ENCODE measurements at regions not wholly inside any gene's neighbourhood (a gene's known extent, or its start where the extent isn't known, plus 50 kb on each side); places are given as distances from the start of the nearest gene placed in this dataset.

GRCh38 chr5:88396751-88397281 is 128.2 kb upstream of the TMEM161B start:
- DNase-seq (ENCODE audit: low spot score) (no peak), ATAC-seq (ENCODE audit: low read depth) (no peak)
- H3K27me3 ChIP-seq (ENCODE audit: insufficient read depth, poor library complexity, severe bottlenecking), result peaks cover 3% of the 10 kb centered on the region
- no peaks in the 10 kb centered on the region for H3K4me1 ChIP-seq (ENCODE audit: insufficient read depth, poor library complexity, severe bottlenecking)
- no peak overlapping the region for H3K4me3 ChIP-seq (ENCODE audit: severe bottlenecking)
- TF ChIP-seq, protein P1, sequence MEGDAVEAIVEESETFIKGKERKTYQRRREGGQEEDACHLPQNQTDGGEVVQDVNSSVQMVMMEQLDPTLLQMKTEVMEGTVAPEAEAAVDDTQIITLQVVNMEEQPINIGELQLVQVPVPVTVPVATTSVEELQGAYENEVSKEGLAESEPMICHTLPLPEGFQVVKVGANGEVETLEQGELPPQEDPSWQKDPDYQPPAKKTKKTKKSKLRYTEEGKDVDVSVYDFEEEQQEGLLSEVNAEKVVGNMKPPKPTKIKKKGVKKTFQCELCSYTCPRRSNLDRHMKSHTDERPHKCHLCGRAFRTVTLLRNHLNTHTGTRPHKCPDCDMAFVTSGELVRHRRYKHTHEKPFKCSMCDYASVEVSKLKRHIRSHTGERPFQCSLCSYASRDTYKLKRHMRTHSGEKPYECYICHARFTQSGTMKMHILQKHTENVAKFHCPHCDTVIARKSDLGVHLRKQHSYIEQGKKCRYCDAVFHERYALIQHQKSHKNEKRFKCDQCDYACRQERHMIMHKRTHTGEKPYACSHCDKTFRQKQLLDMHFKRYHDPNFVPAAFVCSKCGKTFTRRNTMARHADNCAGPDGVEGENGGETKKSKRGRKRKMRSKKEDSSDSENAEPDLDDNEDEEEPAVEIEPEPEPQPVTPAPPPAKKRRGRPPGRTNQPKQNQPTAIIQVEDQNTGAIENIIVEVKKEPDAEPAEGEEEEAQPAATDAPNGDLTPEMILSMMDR (IDR thresholded peaks at IDR 0.05; ENCODE audit: poor library complexity, severe bottlenecking), result no peak
- H3K9me3 ChIP-seq (ENCODE audit: severe bottlenecking), result no peaks in the 10 kb centered on the region
- H3K27ac ChIP-seq (ENCODE audit: poor library complexity, severe bottlenecking), result no peak overlapping the region
- H3K36me3 ChIP-seq (ENCODE audit: low read depth), result no peaks in the 10 kb centered on the region

DNA sequence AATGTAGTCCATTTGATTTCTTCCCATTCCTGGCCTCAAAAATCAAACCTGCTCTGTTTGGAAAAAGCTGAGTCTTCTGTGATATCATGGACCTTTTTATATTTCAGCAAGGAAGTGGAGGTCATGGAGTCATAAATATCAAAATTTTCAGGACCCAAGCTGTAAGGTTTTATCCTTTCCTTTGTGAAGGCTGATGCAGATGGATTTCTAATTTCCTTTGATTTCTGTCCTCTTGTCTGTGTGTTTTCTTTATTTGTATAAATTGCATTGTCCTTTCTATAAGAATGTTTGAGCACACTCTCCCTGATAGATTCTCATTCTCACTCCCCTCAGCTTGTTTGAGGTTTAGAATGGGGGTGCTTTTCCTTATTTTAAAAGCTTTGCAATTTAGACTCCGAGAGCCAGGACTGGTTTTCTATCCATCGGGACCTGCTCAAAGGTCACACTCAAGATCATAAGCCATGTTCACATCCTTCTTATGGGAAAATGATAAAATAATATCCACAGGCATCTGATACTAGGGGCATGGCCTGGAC is 127.4 kb upstream of the TMEM161B start:
- H3K4me3 ChIP-seq (ENCODE audit: severe bottlenecking), result no peak overlapping the region
- ATAC-seq (ENCODE audit: low read depth) (no peak), DNase-seq (ENCODE audit: low spot score) (no peak)
- H3K9me3 ChIP-seq (ENCODE audit: severe bottlenecking), result no peaks in the 10 kb centered on the region
- H3K36me3 ChIP-seq (ENCODE audit: low read depth), result no peaks in the 10 kb centered on the region
- TF ChIP-seq, protein P1 (IDR thresholded peaks at IDR 0.05; ENCODE audit: poor library complexity, severe bottlenecking), result no peak
- no peak overlapping the region for H3K27ac ChIP-seq (ENCODE audit: poor library complexity, severe bottlenecking)
- H3K27me3 ChIP-seq (ENCODE audit: insufficient read depth, poor library complexity, severe bottlenecking), result peaks cover 3% of the 10 kb centered on the region
- H3K4me1 ChIP-seq (ENCODE audit: insufficient read depth, poor library complexity, severe bottlenecking), result no peaks in the 10 kb centered on the region

- H3K4me1 ChIP-seq (ENCODE audit: insufficient read depth, poor library complexity, severe bottlenecking), result no peaks in the 10 kb centered on the region
- no peaks in the 10 kb centered on the region for H3K36me3 ChIP-seq (ENCODE audit: low read depth)
- ATAC-seq (ENCODE audit: low read depth), result no peak
- H3K27ac ChIP-seq (ENCODE audit: poor library complexity, severe bottlenecking), result no peak overlapping the region
- H3K9me3 ChIP-seq (ENCODE audit: severe bottlenecking), result no peaks in the 10 kb centered on the region
- no peak for DNase-seq (ENCODE audit: low spot score)
- TF ChIP-seq, protein P1 (IDR thresholded peaks at IDR 0.05; ENCODE audit: poor library complexity, severe bottlenecking), result no peak
- peaks cover 3% of the 10 kb centered on the region for H3K27me3 ChIP-seq (ENCODE audit: insufficient read depth, poor library complexity, severe bottlenecking)
- H3K4me3 ChIP-seq (ENCODE audit: severe bottlenecking), result no peak overlapping the region
These were observed 126.6 kb upstream of the TMEM161B start for GRCh38 chr5:88395264-88395663.

GRCh38 chr5:88394536-88395175 is 126.0 kb upstream of the TMEM161B start:
- TF ChIP-seq, protein P1 (IDR thresholded peaks at IDR 0.05; ENCODE audit: poor library complexity, severe bottlenecking), result no peak
- Histone ChIP-seq H3K4me3 (ENCODE audit: severe bottlenecking) (no peak overlapping the region), H3K36me3 (ENCODE audit: low read depth) (no peaks in the 10 kb centered on the region), H3K4me1 (ENCODE audit: insufficient read depth, poor library complexity, severe bottlenecking) (no peaks in the 10 kb centered on the region), H3K27ac (ENCODE audit: poor library complexity, severe bottlenecking) (no peak overlapping the region), H3K27me3 (ENCODE audit: insufficient read depth, poor library complexity, severe bottlenecking) (peaks cover 3% of the 10 kb centered on the region), H3K9me3 (ENCODE audit: severe bottlenecking) (no peaks in the 10 kb centered on the region)
- ATAC-seq (ENCODE audit: low read depth) (no peak), DNase-seq (ENCODE audit: low spot score) (no peak)

All from RWPE2 (cell line).